ENCODE measurements at regions not wholly inside any gene's neighbourhood (a gene's known extent, or its start where the extent isn't known, plus 50 kb on each side); places are given as distances from the start of the nearest gene placed in this dataset.
A peak's percentile ranks its signal among the peaks of the same experiment; 100 is the strongest.

DNA sequence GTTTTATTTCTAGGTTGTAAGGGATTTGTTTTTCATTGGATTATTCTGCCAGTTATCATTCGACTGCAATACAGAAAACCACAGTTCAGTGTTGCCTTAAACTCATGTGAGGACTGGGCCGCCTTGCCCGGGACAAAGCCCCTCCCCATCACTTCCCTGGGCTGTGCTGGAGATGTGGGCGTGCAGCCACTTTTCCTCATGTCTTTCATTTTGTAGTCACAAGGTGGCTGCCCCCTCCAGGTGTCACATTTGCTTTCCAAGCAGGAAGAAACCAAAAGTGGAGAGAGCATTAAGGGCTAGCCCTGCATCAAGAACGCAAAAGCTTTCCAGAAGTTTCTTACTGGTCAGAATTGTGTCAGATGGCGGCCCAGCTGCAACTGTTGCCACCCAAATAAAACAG is 492.5 kb upstream of the ID2 start:
- Histone ChIP-seq H3K27ac (no peak overlapping the region), H3K9me3 (no peaks in the 10 kb centered on the region), H3K4me1 (peaks cover 0 to 30% (median 11%) of the 10 kb centered on the region in 4 donors), H3K4me3 (no peak overlapping the region), H3K27me3 (no peaks in the 10 kb centered on the region), H3K36me3 (no peaks in the 10 kb centered on the region)
- no peak for TF ChIP-seq EP300 (IDR thresholded peaks at IDR 0.05)
- intact Hi-C loops (cut with DNase I): no loop called here
- no peak for DNase-seq
- 81 to 91% methylated on average over 6 of the region's 6 CpGs for WGBS, 2 donors

DNA sequence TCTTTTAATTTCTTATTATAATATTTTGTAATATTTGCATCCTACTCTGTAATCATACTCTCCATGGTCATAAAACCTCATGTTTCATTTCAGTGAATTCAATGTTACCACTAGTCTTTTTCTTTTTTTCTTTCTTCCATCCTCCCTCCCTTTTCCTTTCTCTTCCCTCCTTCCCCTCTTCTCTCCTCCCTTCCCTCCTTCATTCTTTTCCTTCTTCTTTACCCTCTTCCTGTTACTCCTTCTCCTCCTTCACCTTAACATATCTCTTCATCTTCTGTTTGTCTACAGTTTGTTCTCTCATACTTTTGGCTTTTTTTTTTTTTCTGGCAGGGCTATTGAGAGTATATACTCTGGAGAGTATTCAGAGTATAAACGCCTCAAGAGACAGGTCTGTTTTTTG is 491.6 kb upstream of the ID2 start:
- H3K4me3 ChIP-seq: no peak overlapping the region
- no peaks in the 10 kb centered on the region for H3K36me3 ChIP-seq
- peaks cover 0 to 30% (median 11%) of the 10 kb centered on the region in 4 donors for H3K4me1 ChIP-seq
- no peaks in the 10 kb centered on the region for H3K9me3 ChIP-seq
- intact Hi-C loops (cut with DNase I): no loop called here
- H3K27ac ChIP-seq: peak overlapping the region in 1 of 4 donors; percentile 17
- H3K27me3 ChIP-seq: no peaks in the 10 kb centered on the region
- no peak for DNase-seq
- 73 to 76% methylated on average over 1 of the region's 1 CpG for WGBS, 2 donors
- TF ChIP-seq EP300 (IDR thresholded peaks at IDR 0.05) (no peak), POLR2AphosphoS5 (IDR thresholded peaks at IDR 0.05) (peak in 2 of 4 donors; percentile 50 to 53)
- TF ChIP-seq, protein P1, sequence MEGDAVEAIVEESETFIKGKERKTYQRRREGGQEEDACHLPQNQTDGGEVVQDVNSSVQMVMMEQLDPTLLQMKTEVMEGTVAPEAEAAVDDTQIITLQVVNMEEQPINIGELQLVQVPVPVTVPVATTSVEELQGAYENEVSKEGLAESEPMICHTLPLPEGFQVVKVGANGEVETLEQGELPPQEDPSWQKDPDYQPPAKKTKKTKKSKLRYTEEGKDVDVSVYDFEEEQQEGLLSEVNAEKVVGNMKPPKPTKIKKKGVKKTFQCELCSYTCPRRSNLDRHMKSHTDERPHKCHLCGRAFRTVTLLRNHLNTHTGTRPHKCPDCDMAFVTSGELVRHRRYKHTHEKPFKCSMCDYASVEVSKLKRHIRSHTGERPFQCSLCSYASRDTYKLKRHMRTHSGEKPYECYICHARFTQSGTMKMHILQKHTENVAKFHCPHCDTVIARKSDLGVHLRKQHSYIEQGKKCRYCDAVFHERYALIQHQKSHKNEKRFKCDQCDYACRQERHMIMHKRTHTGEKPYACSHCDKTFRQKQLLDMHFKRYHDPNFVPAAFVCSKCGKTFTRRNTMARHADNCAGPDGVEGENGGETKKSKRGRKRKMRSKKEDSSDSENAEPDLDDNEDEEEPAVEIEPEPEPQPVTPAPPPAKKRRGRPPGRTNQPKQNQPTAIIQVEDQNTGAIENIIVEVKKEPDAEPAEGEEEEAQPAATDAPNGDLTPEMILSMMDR (IDR thresholded peaks at IDR 0.05): no peak

DNA sequence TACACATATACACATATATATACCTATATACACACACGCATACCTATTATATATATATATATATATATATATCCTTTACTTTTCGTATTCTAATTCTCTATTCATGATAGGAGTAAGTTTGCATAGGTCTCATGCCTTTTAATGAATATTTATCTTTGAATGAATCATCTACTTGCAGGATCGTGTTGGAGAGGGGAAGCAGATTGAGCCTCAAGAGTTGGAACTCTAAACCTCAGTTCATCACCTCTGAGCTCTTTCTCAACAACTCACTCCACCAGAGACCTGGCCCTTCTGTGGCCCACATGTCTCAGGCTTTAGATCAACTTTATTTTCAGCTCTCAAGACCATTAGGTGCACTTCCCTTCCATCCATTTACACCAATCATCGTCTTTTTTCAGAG is 490.4 kb upstream of the ID2 start:
- DNase-seq: no peak
- H3K9me3 ChIP-seq: no peaks in the 10 kb centered on the region
- WGBS, 2 donors: 87 to 90% methylated on average over 4 of the region's 4 CpGs
- H3K4me3 ChIP-seq: no peak overlapping the region
- intact Hi-C loops (cut with DNase I): no loop called here
- H3K27ac ChIP-seq: no peak overlapping the region
- H3K27me3 ChIP-seq: no peaks in the 10 kb centered on the region
- H3K4me1 ChIP-seq: peaks cover 0 to 30% (median 11%) of the 10 kb centered on the region in 4 donors
- no peaks in the 10 kb centered on the region for H3K36me3 ChIP-seq
- TF ChIP-seq POLR2AphosphoS5 (IDR thresholded peaks at IDR 0.05) (no peak), EP300 (IDR thresholded peaks at IDR 0.05) (no peak), POLR2A (IDR thresholded peaks at IDR 0.05) (no peak)
- TF ChIP-seq, protein P1 (IDR thresholded peaks at IDR 0.05): no peak

DNA sequence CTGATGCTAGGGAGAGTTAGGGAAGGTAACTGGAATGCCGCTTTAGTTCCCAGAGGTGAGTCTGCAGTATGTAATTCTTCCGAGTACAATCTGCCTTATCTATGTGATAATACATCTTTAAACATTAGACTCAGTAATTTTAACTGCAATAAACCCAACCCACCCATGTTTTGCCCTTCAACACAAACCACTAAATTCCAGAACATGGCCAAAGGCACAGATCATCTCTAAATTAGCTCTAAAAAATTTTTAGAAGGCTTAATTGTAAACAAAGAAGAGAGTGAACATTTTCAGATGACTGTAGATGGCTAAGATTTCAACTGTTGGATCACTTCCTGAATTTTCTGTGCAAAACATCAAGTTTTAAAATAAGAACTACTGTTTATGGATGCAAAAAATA is 488.7 kb upstream of the ID2 start:
- no peaks in the 10 kb centered on the region for H3K36me3 ChIP-seq
- no peak overlapping the region for H3K4me3 ChIP-seq
- intact Hi-C loops (cut with DNase I): no loop called here
- no peaks in the 10 kb centered on the region for H3K27me3 ChIP-seq
- no peak for DNase-seq
- no peak overlapping the region for H3K27ac ChIP-seq
- H3K4me1 ChIP-seq: peaks cover 0 to 30% (median 11%) of the 10 kb centered on the region in 4 donors
- H3K9me3 ChIP-seq: no peaks in the 10 kb centered on the region
- WGBS, 2 donors: 28 to 61% methylated on average over 2 of the region's 2 CpGs
- TF ChIP-seq, protein P1 (IDR thresholded peaks at IDR 0.05): no peak
- no peak for TF ChIP-seq EP300 (IDR thresholded peaks at IDR 0.05)

DNA sequence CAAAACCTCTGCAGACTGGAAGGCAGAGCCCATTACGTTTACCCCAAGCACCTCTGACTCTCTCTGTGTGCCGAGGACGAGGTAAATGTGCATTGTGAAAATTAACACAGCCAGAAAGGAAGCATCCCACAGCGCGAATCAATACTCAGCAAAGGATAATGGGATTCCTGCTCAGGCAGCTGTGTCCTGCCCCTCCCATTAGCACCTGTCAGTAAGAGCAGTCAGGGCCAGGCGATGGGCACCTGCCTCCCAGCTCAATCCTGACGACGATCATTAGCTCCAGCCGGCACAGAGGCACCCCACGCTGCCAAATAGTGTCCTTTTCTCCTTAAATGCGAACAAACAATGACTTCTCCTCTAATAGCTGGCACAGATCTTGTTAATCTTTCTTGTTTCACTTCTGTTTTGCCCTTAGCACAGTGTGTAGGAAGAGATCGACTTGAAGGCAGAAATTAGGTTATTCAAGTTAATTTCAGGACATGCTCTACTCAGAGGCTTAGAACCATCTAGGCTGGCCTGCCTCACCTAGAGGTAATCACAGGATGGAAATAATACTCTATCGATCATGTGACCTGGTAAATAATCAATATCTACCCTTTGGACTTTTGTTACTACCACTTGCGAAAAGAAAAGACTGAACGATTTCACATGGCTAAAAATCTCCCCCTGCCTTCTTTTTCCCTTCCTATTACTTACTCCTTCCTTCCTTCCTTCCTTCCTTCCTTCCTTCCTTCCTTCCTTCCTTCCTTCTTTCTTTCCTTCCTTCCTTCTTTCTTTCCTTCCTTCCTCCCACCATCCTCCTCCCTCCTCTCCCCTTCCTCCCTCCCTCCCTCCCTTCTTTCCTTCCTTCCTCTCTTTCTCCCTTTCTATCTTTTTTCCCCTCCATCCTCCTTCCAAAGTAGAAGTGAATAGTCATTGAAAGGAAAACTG is 487.9 kb upstream of the ID2 start:
- no peak for TF ChIP-seq EP300 (IDR thresholded peaks at IDR 0.05)
- TF ChIP-seq, protein P1 (IDR thresholded peaks at IDR 0.05): no peak
- no peak for TF ChIP-seq POLR2AphosphoS5 (IDR thresholded peaks at IDR 0.05)
- TF ChIP-seq POLR2A (IDR thresholded peaks at IDR 0.05): no peak
- peak overlapping the region in 1 of 4 donors; percentile 28 for H3K27ac ChIP-seq
- 36 to 69% methylated on average over 15 of the region's 15 CpGs for WGBS, 2 donors
- no peaks in the 10 kb centered on the region for H3K36me3 ChIP-seq
- intact Hi-C loops (cut with DNase I): no loop called here
- peaks cover 0 to 30% (median 11%) of the 10 kb centered on the region in 4 donors for H3K4me1 ChIP-seq
- no peaks in the 10 kb centered on the region for H3K27me3 ChIP-seq
- peak overlapping the region in 1 of 4 donors; percentile 11 for H3K4me3 ChIP-seq
- DNase-seq: no peak
- no peaks in the 10 kb centered on the region for H3K9me3 ChIP-seq
